ENCODE measurements at regions not wholly inside any gene's neighbourhood (a gene's known extent, or its start where the extent isn't known, plus 50 kb on each side); places are given as distances from the start of the nearest gene placed in this dataset.

DNA sequence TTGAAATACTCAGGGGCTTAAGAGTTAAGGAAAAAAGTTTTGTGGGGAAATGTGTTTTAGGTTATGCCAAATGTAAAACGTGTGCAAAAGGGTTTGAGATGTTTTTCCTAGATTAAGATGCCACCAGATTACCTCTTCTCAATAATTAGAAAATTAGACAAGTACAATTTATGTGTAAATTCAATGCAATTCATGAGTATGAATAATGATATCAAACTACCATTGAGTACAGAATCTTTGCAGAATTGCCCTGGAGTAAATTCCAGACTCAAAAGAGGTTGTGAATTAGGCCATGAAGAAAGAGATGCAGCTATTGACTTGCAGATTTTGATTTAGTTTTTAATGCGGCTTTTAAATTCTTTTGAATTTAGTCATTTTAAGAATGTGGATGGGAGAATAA is 159.4 kb upstream of the INHBA start:
- no peak for ATAC-seq
- Mint-ChIP-seq H3K9me3 (peaks cover 13 to 19% of the 10 kb centered on the region in 2 donors), H3K36me3 (peaks cover 5 to 15% of the 10 kb centered on the region in 2 donors), H3K27ac (no peak overlapping the region)
- no peak for DNase-seq (ENCODE audit: low spot score in 2 of 2)

DNA sequence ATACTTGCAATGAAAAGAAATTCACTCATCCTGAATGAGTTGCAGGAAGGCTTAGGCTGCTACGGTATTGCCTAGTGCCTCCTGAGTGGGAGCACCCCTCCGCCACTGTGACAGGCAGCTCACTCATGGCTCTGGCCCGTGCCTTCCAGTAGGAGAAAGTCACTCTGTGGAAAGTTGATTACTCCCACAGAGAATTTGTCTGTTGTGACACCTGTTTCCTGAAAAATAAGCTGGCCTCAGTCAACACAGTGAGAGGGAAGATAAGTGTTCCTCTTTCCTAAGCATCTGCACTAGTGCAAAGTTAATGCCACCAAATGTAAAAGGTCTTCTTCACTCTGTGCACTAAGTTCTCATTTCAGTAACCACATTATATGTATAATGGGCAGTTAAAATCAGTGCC is 158.8 kb upstream of the INHBA start:
- H3K9me3 Mint-ChIP-seq: peaks cover 16 to 19% of the 10 kb centered on the region in 2 donors
- no peak for ATAC-seq
- peaks cover 5 to 14% of the 10 kb centered on the region in 2 donors for H3K36me3 Mint-ChIP-seq
- H3K27ac Mint-ChIP-seq: no peak overlapping the region
- DNase-seq (ENCODE audit: low spot score in 2 of 2): no peak

DNA sequence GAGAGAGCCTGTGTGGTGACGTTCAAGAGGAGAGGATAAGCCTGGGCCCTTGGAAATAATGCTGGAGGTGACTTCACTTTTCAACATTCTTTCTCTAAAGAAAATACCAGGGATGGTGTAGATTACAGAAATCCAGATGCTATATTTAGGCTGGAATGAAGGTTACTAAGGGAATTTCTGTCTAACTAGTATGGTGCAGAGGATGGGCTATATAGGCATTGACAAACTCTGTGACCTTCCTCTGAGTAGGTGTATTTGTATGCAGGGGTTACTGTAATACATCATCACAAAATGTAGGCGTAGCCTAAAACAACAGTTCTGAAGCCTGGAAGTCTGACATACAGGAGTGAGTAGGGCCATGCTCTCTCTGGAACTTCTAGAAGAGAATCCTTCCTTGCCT is 155.3 kb upstream of the INHBA start:
- no peak for ATAC-seq
- Mint-ChIP-seq H3K9me3 (peaks cover 8 to 12% of the 10 kb centered on the region in 2 donors), H3K27ac (no peak overlapping the region), H3K36me3 (no peaks in the 10 kb centered on the region)
- DNase-seq (ENCODE audit: low spot score in 2 of 2): no peak

DNA sequence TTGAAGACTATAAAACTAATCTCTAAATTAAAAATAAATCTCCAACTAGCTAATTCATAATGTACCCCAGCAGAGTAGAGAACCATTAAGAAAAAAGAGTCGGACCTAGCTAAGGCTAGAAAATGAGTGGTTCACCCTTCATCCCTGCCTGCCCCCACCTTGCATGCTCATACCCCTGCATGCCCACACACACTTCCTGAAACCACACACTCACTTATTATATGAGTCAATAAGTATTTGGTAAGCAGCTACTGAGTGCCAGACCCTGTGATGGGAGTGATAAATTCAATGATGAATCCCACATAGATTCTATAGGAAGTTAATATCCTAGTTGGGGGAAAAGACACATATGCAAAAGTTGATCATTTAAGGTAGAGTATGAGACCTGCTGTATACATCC is 152.9 kb upstream of the INHBA start:
- H3K27ac Mint-ChIP-seq: no peak overlapping the region
- no peak for ATAC-seq

DNA sequence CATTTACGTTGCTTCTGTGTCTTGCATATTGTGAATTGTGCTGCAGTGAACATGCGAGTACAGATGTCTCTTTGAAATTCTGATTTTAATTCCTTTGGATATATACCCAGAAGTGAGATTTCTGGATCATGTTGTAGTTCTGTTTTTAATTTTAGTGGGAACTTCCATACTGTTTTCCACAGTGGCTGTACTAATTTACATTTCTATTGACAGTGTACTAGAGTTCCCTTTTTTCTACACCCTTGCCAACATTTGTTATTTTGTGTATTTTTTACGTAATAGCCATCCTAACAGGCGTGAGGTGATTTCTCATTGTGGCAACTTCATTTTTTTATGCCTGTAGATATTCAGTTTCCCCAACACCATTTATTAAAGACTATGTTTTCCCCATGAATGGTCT is 144.7 kb upstream of the INHBA start:
- Mint-ChIP-seq H3K27ac (no peak overlapping the region), H3K36me3 (peaks cover 8 to 12% of the 10 kb centered on the region in 2 donors), H3K9me3 (peaks cover 19 to 23% of the 10 kb centered on the region in 2 donors)
- DNase-seq (ENCODE audit: low spot score in 2 of 2) (no peak), ATAC-seq (no peak)

More for the DNA sequence above, 152.9 kb upstream of the INHBA start:
- no peaks in the 10 kb centered on the region for H3K36me3 Mint-ChIP-seq
- H3K9me3 Mint-ChIP-seq: peaks cover 14 to 27% of the 10 kb centered on the region in 2 donors
- no peak for DNase-seq (ENCODE audit: low spot score in 2 of 2)

DNA sequence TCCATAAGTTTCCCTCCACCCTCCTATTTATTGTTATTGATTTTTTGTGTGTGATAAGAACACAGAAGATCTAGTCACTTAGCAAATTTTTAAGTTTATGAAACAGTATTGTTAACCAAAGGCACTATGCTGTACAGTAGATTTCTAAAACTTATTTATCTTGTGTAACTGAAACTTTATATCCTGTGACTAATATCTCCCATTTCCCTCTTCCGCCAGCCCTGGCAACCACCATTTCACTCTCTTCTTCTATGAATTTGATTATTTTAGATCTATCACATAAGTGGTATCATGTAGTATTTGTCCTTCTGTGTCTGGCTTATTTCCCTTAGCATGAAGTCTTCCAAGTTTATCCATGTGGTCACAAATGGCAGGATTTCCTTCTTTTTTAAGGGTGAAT is 144.3 kb upstream of the INHBA start:
- Mint-ChIP-seq H3K27ac (no peak overlapping the region), H3K36me3 (peaks cover 8 to 12% of the 10 kb centered on the region in 2 donors), H3K9me3 (peaks cover 21 to 25% of the 10 kb centered on the region in 2 donors)
- DNase-seq (ENCODE audit: low spot score in 2 of 2) (no peak), ATAC-seq (no peak)

DNA sequence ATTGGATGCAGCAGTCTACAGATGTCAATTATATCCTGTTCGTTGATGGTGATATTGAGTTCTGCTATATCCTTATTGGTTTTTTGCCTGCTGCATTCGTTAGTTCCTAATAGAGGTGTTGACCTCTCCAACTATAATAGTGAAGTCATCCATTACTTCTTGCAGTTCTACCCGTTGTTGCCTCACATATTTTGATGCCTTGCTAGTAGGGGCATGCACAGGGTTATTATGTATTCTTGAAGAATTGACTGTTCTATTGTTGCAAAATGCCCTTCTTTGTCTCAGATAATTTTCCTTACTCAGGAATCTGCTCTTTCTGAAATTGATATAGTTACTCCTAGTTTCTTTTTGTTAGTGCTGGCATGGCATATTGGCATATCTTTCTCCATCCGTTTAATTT is 140.1 kb upstream of the INHBA start:
- Mint-ChIP-seq H3K36me3 (peaks cover 0 to 6% of the 10 kb centered on the region in 2 donors), H3K27ac (no peak overlapping the region), H3K9me3 (peaks cover 20 to 21% of the 10 kb centered on the region in 2 donors)
- no peak for ATAC-seq
- no peak for DNase-seq (ENCODE audit: low spot score in 2 of 2)

- Mint-ChIP-seq H3K36me3 (no peaks in the 10 kb centered on the region), H3K9me3 (peaks cover 15 to 17% of the 10 kb centered on the region in 2 donors), H3K27ac (no peak overlapping the region)
- no peak for DNase-seq (ENCODE audit: low spot score in 2 of 2)
- no peak for ATAC-seq
Observed at GRCh38 chr7:41837916-41838315, 135.0 kb upstream of the INHBA start.

- Mint-ChIP-seq H3K9me3 (peaks cover 15 to 17% of the 10 kb centered on the region in 2 donors), H3K27ac (no peak overlapping the region), H3K36me3 (peaks cover 0 to 8% of the 10 kb centered on the region in 2 donors)
- no peak for DNase-seq (ENCODE audit: low spot score in 2 of 2)
- no peak for ATAC-seq
Observed at GRCh38 chr7:41835976-41836530, 133.2 kb upstream of the INHBA start.

- DNase-seq (ENCODE audit: low spot score in 2 of 2) (no peak), ATAC-seq (no peak)
- Mint-ChIP-seq H3K36me3 (peaks cover 0 to 13% of the 10 kb centered on the region in 2 donors), H3K27ac (no peak overlapping the region), H3K9me3 (peaks cover 12 to 18% of the 10 kb centered on the region in 2 donors)
Observed at GRCh38 chr7:41834805-41835694, 132.2 kb upstream of the INHBA start.

- H3K36me3 Mint-ChIP-seq: peaks cover 0 to 13% of the 10 kb centered on the region in 2 donors
- ATAC-seq: peak in 1 of 2 donors; percentile 48
- H3K27ac Mint-ChIP-seq: no peak overlapping the region
- DNase-seq (ENCODE audit: low spot score in 2 of 2): no peak
- H3K9me3 Mint-ChIP-seq: peaks cover 10 to 13% of the 10 kb centered on the region in 2 donors
Observed at GRCh38 chr7:41832941-41833340, 130.1 kb upstream of the INHBA start.

DNA sequence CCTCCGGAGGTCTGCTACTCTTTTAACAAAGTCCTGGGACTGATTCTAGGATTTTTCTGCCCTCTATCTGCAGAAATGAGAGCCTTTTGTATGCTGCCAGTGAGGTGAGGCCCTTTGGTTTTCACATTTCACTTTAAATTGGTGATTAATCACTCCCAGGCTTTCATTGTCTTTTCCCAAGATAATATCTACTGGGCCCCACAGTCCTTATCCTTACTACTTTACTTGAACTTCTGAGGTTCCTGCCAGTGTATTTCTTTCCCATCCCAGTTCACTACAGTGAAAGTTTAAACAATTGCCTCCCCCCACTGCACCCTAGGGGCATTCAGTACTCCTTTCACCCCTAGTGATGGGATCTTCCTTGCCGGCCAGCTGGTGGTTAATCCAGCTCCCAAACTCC is 127.4 kb upstream of the INHBA start:
- Mint-ChIP-seq H3K27ac (no peak overlapping the region), H3K9me3 (peaks cover 10 to 16% of the 10 kb centered on the region in 2 donors), H3K36me3 (peaks cover 0 to 13% of the 10 kb centered on the region in 2 donors)
- DNase-seq (ENCODE audit: low spot score in 2 of 2): no peak
- no peak for ATAC-seq

GRCh38 chr7:41828911-41829310 is 126.0 kb upstream of the INHBA start:
- no peak for ATAC-seq
- Mint-ChIP-seq H3K27ac (no peak overlapping the region), H3K9me3 (peaks cover 10 to 16% of the 10 kb centered on the region in 2 donors), H3K36me3 (peaks cover 0 to 13% of the 10 kb centered on the region in 2 donors)
- DNase-seq (ENCODE audit: low spot score in 2 of 2): no peak

- ATAC-seq (no peak), DNase-seq (ENCODE audit: low spot score in 2 of 2) (no peak)
- Mint-ChIP-seq H3K36me3 (peaks cover 0 to 9% of the 10 kb centered on the region in 2 donors), H3K27ac (no peak overlapping the region), H3K9me3 (peaks cover 8 to 12% of the 10 kb centered on the region in 2 donors)
Observed at GRCh38 chr7:41826641-41827040, 123.8 kb upstream of the INHBA start.

- Mint-ChIP-seq H3K27ac (no peak overlapping the region), H3K36me3 (peaks cover 0 to 4% of the 10 kb centered on the region in 2 donors), H3K9me3 (peaks cover 8% of the 10 kb centered on the region in 2 donors)
- DNase-seq (ENCODE audit: low spot score in 2 of 2): no peak
- ATAC-seq: no peak
Observed at GRCh38 chr7:41825927-41826480, 123.1 kb upstream of the INHBA start.

- DNase-seq (ENCODE audit: low spot score in 2 of 2) (no peak), ATAC-seq (peak; percentile 39 to 57)
- Mint-ChIP-seq H3K9me3 (peaks cover 8 to 13% of the 10 kb centered on the region in 2 donors), H3K27ac (no peak overlapping the region), H3K36me3 (no peaks in the 10 kb centered on the region)
Observed at GRCh38 chr7:41824284-41824683, 121.4 kb upstream of the INHBA start.

- Mint-ChIP-seq H3K27ac (no peak overlapping the region), H3K36me3 (no peaks in the 10 kb centered on the region), H3K9me3 (peaks cover 6 to 9% of the 10 kb centered on the region in 2 donors)
- ATAC-seq: no peak
- no peak for DNase-seq (ENCODE audit: low spot score in 2 of 2)
Observed at GRCh38 chr7:41822259-41822817, 119.4 kb upstream of the INHBA start.
